ENCODE measurements at regions not wholly inside any gene's neighbourhood (a gene's known extent, or its start where the extent isn't known, plus 50 kb on each side); places are given as distances from the start of the nearest gene placed in this dataset.
"Not testable (repeated sequence)": the region's sequence is repeated elsewhere in the genome, so short reads cannot be mapped to it uniquely, and the experiment has no call there.

DNA sequence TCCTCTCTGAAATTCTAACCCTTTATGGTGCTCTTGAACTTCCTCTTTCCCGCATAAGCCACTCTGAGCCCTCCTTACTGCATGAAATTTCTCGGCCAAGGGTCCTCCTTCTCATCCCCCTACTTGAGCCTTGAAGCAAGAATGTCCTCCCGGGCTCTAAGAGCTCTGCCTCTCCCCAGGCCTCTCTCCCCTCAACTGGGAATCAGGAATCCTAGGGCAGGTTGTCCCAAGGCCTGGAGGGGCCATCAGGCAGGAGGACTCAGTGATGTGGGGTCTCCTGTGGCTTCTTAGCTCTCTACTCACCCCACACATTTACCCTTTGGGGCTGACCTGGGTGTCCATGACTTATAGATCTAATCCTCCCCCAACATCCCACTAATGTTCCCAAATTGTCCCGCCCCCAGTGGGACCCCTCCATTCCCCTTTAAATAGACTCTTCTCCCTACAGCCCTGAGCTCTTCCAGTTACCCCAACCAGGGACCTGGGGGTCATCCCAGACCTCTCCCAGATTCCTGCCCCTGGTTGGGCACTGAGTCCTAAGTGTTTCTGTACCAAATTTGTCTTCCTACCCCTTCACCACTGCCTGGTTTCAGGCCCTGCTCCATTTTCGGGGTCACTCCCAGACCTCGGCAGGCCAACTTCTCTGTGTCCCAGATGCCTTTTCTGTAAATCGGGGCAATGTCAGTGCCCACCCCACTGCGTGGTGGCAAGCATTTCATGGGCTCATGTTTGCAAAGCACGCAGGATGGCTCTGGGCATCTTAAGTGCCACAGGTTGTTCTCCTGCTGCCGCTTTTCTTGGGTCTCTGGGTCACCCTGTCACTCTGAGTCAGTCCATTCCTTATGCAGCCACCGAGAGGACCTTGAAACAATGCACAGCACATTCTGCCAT is 171.2 kb downstream of the ASB1 start:
- DNase-seq (ENCODE audit: low read depth in 2 of 3, low spot score in 2 of 3), result no peak

DNA sequence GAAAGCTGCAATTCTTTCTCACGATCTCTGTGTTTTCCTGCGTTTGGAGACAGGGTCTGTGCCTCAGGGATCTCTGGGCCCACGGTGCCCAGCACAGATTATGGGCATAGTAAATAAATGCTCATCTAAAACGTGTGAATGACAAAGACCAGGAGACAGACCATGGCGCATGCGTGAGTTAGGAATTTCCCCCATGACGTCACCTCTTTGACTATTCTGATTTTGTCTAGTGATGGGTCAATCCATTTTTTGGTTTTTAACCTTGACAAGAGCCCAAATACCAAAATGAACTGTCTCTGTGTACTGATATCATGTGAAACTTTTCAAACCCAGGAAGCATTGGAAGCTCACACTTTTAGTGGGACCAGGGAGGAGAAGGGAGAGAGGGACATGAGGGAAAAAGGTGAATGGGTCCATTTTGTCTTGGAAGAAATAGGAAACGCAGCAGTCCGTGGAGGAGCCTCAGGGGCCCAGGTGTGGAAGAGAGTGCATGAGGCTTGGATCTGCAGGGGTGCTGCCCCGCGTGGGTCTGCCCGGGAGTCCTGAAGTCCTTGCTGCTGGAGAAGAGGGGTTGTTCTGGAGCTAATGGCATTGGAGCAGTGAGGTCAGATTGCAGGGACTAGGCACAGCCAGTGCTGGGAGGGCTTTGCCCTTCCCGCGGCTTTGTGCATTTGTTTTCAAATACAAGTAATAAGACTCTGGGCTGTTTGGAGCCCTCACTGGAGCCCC is 172.2 kb downstream of the ASB1 start:
- no peak for DNase-seq (ENCODE audit: low read depth in 2 of 3, low spot score in 2 of 3)

DNA sequence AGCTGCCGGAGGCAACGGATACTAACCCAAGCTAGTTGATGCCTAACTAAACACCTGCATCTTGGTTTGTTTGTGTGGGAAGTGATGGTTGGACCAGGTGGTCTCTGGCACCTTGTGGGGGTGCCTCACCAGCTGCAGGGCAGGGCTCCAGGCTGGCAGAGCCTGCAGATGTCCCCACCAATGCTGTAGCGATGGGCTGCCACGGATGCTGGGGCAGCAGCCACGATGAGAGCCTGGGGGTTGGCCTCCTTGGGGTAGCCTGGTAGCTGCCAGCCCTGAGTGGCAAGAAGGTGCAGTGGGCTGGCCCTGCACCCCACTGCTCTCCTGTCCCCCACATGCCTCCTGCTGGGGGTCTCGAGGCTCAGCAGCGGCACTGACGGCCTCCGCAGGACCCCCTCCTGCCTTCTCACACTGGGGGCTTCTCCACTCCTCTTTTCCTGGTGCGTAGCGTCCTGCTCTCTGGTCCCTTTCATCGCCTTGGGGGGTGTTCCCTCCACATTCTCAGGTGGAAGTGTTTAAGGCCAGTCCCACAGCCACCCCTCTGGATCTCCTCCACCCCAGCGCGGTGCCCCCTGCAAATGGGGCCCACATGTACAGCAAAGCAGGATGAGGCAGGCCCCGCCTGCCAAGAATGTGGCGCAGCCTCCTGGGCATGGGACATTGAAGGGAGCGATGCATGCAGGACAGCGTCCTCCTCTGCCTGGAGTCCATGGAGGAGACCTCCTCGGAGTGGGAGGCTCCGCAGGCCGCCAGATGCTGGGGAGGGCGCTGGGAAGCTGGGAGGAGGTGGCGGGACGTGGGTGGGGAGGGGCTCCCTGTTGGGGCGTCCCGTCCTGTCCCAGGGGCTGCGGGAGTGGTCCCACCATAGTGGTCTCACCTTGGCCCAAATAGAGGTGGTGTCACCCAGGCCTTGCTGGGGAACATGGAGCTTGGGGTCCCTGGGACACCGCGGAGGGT is 173.1 kb downstream of the ASB1 start:
- no peak for DNase-seq (ENCODE audit: low read depth in 2 of 3, low spot score in 2 of 3)

DNA sequence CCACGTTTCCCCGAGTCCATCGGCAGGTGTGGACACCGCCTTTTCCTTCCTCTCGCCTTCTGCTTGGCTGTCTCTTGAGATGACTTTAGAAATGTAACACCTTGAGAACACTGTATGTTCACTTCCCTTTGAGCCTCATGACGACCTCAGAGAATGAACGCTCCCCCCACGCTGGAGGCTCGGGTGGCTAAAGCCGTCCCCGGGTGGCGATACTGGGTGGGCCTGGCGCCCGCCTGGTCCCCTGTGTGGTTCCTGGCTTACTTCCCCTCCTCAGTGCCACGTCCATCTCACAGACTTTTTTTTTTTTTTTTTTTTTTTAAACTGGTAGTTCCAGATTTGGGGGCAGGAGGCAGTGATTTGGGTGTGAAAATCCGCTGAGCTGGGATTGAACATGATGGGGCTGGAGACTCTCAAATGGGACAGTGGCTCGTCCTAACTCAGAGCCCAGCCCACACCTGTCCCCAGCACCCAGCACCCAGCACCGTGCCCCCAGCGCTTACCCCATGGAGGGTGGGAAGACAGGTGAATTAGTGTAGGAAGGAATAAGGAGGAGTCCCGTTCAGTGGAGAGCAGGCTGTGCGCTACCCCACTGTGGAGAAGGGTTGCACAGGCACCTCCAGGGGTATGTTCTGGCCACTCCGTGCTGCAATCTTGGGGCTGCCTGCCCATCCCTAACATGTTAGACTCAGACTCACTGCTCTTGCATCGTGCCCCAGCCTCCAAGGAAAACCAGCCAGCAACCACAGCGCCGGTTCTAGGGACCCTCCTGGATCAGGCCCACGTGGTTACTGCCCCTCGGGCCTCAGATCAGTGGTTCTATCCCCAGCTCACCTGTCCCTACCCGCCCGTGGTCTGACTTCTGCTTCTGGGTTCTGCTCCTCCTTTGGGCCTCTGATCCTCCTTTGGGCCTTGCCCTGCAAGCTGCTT is 174.0 kb downstream of the ASB1 start:
- no peak for DNase-seq (ENCODE audit: low read depth in 2 of 3, low spot score in 2 of 3)

DNA sequence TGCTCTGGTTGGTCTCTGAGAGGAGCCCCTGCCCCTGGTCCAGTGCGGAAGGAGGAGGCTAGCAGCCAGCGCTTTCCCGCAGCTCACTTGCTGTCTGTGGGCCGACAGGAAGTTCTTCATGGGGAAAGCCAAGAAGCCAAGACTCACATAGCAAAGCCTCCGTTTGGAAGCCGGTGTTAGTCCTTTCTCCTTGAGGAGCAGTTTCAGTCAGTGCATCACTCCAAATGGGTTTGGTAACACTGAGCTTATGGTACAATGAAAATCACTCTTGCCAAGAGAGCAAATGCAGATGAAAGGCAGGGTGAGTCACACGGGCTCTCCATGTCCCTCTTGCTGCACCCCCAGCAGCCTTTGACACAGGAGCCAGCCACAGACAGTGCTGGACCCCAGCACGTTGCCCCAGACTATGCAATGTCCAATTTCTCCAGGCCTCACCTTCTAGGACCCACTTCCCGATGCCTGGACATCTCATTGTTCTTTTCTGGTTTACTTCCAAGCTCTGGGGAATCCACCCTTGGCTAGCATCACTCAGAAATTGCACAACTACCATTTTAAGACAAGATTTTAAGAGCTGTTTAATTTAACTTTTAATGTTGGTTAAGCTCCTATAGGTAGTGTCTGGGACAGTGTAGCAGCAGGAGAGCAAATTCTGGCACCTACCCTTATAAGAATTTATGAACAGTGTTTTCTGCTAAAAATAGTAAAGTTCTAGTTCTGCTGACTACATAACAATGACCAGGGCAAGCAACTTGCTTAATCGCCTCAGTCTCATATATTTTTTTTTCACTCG is 174.9 kb downstream of the ASB1 start:
- DNase-seq (ENCODE audit: low read depth in 2 of 3, low spot score in 2 of 3), result no peak

DNA sequence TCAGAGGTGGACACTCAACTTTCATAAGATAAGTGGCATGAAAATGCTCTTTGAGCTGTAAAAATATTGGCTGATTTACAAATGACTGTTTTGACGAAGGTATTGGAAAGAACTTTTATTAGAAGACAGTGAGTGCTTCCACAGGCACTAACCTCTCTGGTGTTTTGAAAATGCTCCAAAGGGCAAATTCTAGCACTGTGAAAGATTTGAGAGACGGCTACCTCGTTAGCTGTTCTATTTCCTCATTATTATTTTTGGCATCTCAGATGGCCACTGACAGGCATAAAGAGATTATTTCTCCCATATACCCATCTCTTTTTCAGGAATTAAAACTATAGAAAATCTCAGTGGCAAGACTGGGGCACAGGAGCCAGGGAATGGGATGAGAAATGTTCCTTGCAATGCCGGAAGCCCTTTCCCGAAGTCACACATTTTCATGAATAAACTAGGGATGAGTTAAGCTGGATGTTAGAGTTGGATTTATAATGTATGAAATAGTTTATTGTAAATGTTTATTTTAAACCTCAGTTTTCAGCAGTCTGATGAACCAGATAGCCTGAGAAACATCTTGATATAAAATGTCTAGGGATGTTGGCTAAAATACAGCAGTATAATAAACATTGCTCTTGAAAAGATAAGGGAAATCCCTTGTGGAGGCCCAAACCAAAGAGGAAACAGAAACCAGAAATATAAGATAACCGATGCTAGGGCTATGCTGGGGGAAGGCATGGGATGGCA is 175.7 kb downstream of the ASB1 start:
- DNase-seq (ENCODE audit: low read depth in 2 of 3, low spot score in 2 of 3), result no peak

DNA sequence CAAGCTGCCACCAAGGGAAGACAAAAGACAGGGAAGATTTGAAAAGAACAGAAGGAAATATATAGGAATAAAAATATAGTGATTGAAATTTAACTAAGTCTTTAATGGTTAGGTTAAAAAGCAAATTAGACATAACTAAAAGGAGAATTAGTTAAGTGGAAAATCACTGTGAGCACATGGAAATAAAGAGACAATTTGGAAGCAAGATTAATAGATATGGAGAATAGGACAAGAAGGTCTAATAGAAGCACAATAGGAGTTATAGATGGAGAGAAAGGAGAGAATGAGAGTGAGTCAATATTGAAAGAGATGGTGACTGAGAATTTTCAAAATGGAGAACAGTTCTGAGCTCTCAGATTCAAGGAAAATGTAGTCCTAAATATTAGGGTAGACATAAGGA is 176.9 kb downstream of the ASB1 start:
- no peak for DNase-seq (ENCODE audit: low read depth in 2 of 3, low spot score in 2 of 3)

DNA sequence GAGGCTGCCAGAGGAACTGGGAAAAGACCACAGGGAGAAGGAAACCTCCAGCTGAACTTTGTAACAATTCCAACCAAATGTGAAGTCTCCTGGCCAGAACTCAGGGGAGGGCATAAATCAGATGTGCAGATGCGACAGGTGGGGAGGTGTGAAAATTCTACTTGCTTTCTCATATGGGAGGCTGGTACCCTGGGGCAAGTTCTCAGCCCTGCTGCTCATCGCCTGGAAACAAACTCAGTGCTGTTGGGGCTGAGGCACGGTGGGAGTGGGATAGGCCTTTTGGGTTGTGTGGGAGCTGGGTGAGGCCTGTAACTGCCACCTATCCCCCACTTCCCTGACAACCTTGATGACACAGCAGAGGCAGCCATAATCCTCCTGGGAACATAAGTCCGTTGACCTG is 179.6 kb downstream of the ASB1 start:
- no peak for DNase-seq (ENCODE audit: low read depth in 2 of 3, low spot score in 2 of 3)

DNA sequence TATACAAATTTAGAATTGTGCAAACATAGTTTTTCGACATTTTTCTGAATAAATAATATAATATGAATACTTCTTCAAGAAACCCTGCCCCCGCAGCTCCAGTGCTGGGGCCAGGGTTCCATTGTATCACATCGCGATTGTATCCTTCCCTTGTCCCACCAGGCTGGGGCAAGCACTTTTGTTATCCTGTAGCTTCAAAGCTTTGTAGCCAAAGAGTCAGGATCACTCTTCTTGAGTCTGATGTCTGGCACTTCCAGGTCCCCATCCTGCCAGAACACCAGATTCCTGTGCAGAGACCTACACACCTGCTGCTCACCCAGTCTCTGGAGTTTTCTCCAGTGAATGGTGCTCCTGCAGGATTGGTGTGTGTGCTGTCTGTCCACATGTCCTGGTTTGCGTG is 186.9 kb downstream of the ASB1 start:
- DNase-seq (ENCODE audit: low read depth in 2 of 3, low spot score in 2 of 3), result no peak

DNA sequence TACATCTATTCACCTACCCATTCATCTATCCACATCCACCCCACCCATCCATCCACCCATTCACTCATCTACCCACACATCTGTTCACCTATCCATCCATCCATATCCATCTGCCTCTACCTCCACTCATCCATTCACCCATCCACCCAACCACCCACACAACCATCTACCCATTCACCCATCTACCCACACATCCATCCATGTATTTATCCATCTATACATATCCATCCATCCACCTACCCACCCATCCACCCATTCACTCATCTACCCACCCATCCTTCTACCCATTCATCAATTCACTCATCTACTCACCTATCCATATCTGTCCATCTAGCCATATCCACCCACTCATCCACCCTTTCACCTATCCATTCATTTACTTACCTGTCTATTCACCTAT is 187.6 kb downstream of the ASB1 start:
- no peak for DNase-seq (ENCODE audit: low read depth in 2 of 3, low spot score in 2 of 3)

DNA sequence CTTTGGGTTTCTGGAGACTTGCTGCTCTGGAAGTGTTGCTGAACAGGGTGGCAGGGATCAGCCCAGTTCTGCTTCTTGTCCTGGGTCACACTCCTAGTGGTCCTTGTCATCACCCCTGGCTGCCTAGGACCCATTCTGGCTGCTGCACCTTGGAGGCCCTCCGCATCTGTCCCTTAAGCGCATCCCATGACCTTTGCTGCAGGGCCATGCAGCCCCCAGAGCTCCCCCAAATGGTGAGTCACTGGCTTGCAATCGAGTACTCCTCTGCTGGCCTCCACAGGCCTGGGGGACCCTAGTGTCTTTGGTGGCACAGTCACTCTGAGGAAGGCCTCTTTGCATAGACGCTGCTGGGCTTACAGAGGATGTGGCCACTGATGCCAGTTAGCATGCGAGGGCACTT is 188.5 kb downstream of the ASB1 start:
- no peak for DNase-seq (ENCODE audit: low read depth in 2 of 3, low spot score in 2 of 3)

DNA sequence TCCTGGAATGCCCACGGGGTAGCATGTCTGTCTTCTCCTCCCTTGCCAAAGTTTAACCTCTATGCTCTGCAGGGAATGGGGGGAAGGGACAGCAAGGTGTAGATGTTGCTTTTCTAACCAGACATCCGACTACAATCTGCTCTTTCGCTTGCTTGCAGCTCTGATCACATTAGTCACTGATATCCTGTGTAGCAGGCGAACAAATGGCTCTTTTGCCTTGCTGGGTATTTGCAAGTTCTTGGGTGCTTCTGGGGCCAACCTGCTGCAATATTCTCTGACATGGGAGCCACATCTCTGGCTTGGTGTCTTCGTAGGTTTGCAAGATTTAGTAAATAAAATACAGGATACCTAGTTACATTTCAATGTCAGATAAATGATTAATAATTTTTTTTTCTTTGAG is 190.0 kb downstream of the ASB1 start:
- DNase-seq (ENCODE audit: low read depth in 2 of 3, low spot score in 2 of 3), result no peak

DNA sequence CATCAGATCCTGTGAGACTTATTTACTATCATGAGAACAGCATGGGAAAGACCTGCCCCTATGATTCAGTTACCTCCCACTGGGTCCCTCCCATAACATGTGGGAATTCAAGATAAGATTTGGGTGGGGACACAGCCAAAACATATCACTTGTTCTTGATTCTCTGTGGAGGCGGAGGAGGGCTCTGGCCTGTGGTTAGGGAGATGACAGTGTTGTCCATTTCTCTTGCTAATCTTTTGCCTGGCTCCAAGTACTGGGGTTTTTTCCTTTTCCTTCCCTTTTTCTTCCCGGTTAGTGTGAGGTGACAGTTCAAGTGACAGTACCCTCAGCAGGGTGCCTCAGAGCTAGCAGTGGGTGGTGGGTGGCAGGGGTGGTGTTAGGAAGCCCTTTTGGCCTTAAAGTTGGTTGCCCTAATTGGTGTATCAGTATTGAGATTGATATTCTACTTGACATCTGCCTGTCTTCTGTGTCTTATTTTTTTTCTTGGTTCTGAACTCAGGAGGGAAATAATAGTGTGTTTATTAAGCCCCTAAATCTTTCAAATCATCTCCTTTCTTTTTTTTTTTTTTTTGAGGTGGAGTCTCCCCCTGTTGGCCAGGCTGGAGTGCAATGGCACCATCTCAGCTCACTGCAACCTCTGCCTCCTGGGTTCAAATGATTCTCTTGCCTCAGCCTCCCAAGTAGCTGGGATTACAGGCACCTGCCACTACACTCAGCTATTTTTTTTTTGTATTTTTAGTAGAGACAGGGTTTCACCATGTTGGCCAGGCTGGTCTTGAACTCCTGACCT is 192.0 kb downstream of the ASB1 start:
- not testable (repeated sequence) for DNase-seq (ENCODE audit: low read depth in 2 of 3, low spot score in 2 of 3)

DNA sequence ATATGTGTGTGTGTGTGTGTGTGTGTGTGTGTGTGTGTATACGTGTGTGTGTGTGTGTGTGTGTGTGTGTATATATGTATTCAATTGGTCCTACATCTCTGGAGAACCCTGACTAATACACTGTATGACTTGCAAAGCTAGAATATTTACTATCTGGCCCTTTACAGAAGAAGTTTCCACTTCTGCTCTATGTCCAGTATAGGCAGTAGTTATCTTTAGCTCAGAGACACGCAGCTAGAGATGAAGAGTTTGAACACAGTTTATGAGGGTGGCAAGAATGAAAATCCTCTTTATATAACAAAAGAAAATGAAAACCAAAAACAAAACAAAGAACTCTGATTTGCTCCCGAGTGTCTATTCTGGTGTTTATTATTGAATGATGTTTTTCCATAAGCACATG is 201.2 kb downstream of the ASB1 start:
- DNase-seq (ENCODE audit: low read depth in 2 of 3, low spot score in 2 of 3), result no peak

DNA sequence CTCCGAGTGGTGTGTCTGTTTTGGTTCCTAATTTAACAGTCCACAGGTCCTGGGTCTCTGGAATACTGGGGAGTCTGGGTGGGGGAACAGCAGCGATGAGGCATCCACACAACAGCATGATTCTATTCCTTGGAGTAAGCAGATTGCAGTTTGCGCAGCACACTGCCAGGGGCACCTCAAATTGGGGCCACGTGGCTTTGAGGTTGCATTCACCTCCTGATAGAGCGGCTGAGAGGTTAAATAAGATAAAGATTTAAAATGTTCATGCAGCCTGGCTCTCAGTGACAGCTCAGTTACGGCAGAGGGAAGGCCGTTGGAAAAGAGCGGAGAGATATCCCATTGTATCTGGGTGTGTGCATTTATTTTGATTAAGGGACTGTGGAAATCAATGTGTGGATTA is 202.3 kb downstream of the ASB1 start:
- no peak for DNase-seq (ENCODE audit: low read depth in 2 of 3, low spot score in 2 of 3)

DNA sequence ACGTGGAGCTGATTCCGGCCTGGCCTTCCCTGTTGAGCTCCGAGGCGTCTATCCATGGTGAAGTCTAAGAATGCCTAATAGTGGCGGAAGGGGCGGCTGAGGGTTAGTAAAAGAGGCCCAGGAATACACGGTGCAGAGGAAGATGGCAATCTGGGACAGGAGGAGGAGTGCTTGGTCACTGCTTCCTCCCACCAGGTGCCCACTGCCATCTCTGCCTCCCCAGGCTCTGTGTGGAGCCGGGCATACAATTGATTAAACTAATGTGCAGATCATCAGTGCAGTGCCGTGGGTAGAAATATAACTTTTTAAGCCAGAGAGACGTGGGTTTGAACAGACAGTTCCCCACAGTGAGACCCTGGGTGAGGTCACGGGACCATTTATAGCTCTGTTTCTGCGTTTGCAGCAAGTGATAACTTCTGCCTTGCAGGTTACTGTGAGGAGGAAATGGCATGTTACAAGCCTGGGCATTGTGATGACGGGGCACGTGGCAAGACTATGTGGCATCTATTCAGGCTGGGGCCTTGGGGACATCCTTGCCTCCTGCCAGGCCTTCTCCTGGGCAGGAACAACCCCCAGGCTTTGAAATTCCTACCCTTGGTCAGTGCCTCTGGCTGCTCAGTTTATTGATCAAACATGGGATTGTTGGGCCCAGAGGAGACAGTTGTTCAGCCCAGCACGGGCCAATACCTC is 204.9 kb downstream of the ASB1 start:
- no peak for DNase-seq (ENCODE audit: low read depth in 2 of 3, low spot score in 2 of 3)

All from activated CD8-positive, alpha-beta memory T cell treated with anti-CD3 and anti-CD28 coated beads for 48 hours (primary cell).